GM18867 (cell line): ENCODE measurements at regions not wholly inside any gene's neighbourhood (a gene's known extent, or its start where the extent isn't known, plus 50 kb on each side); places are given as distances from the start of the nearest gene placed in this dataset.

Experiments
- ATAC-seq: cut with Tn5 transposase; IDR thresholded peaks from one replicate; pipeline ENCODE4 v1.9.1; 2021; ENCODE audit warnings: mild to moderate bottlenecking, moderate library complexity; ENCODE audit not compliant: unreplicated experiment

- no peak for ATAC-seq
Observed at GRCh38 chr18:73805991-73806390, 341.6 kb downstream of the FBXO15 start.

GRCh38 chr18:73797419-73797818 is 350.2 kb downstream of the FBXO15 start:
- ATAC-seq = no peak

- ATAC-seq = no peak
Observed at GRCh38 chr18:73793386-73793785, 354.2 kb downstream of the FBXO15 start.

- ATAC-seq = no peak
Observed at GRCh38 chr18:73791081-73791480, 356.6 kb downstream of the FBXO15 start.

- no peak for ATAC-seq
Observed at GRCh38 chr18:73790587-73790986, 357.0 kb downstream of the FBXO15 start.

- no peak for ATAC-seq
Observed at GRCh38 chr18:73787316-73787715, 360.3 kb downstream of the FBXO15 start.

- ATAC-seq = no peak
Observed at GRCh38 chr18:73785300-73785699, 362.3 kb downstream of the FBXO15 start.

GRCh38 chr18:73784853-73785252 is 362.8 kb downstream of the FBXO15 start:
- ATAC-seq = no peak

GRCh38 chr18:73782405-73782804 is 365.2 kb downstream of the FBXO15 start:
- ATAC-seq = no peak

GRCh38 chr18:73780218-73780617 is 367.4 kb downstream of the FBXO15 start:
- ATAC-seq = no peak

GRCh38 chr18:73778032-73778359 is 369.6 kb downstream of the FBXO15 start:
- no peak for ATAC-seq

- no peak for ATAC-seq
Observed at GRCh38 chr18:73777356-73778031, 370.1 kb downstream of the FBXO15 start.

- ATAC-seq = no peak
Observed at GRCh38 chr18:73774811-73775509, 372.7 kb downstream of the FBXO15 start.

GRCh38 chr18:73768043-73768442 is 379.6 kb downstream of the FBXO15 start:
- no peak for ATAC-seq

GRCh38 chr18:73766910-73767515 is 380.6 kb downstream of the FBXO15 start:
- ATAC-seq = no peak

GRCh38 chr18:73758446-73758845 is 389.2 kb downstream of the FBXO15 start:
- ATAC-seq = no peak

GRCh38 chr18:73756256-73757091 is 391.2 kb downstream of the FBXO15 start:
- no peak for ATAC-seq

GRCh38 chr18:73752965-73753364 is 394.7 kb downstream of the FBXO15 start:
- ATAC-seq = no peak

GRCh38 chr18:73752546-73752945 is 395.1 kb downstream of the FBXO15 start:
- no peak for ATAC-seq

- ATAC-seq = no peak
Observed at GRCh38 chr18:73750052-73750451, 397.6 kb downstream of the FBXO15 start.

GRCh38 chr18:73749304-73749703 is 398.3 kb downstream of the FBXO15 start:
- no peak for ATAC-seq
